GM20000 (cell line): ENCODE measurements at regions not wholly inside any gene's neighbourhood (a gene's known extent, or its start where the extent isn't known, plus 50 kb on each side); places are given as distances from the start of the nearest gene placed in this dataset.

ENCODE experiments used
- DNase-seq: peaks from one replicate; pipeline ENCODE4 v3.0.0; 2012; ENCODE audit warnings: low spot score
- TF ChIP-seq, protein P1 (sequence below): IDR thresholded peaks from 2 replicates; pipeline ENCODE4 v1.5.1; 2012; ENCODE audit warnings: mild to moderate bottlenecking, control low read depth; ENCODE audit errors: extremely low read depth, missing control alignments

GRCh38 chr5:20486826-20487225 is 498.8 kb upstream of the CDH18 start:
- no peak for DNase-seq
- TF ChIP-seq, protein P1, sequence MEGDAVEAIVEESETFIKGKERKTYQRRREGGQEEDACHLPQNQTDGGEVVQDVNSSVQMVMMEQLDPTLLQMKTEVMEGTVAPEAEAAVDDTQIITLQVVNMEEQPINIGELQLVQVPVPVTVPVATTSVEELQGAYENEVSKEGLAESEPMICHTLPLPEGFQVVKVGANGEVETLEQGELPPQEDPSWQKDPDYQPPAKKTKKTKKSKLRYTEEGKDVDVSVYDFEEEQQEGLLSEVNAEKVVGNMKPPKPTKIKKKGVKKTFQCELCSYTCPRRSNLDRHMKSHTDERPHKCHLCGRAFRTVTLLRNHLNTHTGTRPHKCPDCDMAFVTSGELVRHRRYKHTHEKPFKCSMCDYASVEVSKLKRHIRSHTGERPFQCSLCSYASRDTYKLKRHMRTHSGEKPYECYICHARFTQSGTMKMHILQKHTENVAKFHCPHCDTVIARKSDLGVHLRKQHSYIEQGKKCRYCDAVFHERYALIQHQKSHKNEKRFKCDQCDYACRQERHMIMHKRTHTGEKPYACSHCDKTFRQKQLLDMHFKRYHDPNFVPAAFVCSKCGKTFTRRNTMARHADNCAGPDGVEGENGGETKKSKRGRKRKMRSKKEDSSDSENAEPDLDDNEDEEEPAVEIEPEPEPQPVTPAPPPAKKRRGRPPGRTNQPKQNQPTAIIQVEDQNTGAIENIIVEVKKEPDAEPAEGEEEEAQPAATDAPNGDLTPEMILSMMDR: no peak

GRCh38 chr5:20476016-20476415 is 488.0 kb upstream of the CDH18 start:
- TF ChIP-seq, protein P1: no peak

GRCh38 chr5:20470997-20471396 is 483.0 kb upstream of the CDH18 start:
- TF ChIP-seq, protein P1: no peak
- peak; percentile 2 for DNase-seq

More at GRCh38 chr5:20476016-20476415, 488.0 kb upstream of the CDH18 start:
- no peak for DNase-seq

- TF ChIP-seq, protein P1: no peak
- DNase-seq: no peak
Measured at GRCh38 chr5:20469792-20470191, 481.8 kb upstream of the CDH18 start.

DNA sequence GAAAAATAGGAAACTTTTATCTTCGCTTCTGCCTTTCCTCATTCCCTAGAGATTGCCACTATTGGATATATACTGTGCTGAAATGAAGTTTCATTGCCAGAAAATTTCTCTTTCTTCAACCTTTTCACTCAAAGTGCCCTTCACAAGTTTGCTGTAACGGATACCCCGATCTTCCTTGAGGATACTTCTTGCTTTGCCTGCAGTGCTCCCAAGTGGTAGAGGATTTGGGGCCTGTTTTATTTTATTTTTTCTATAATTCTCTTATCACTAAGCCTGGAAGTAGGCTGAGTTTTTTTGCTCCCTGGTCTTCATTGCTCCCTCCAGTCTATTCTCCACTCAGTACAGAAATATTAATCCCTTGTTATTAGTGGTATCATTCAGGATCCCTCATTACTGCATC is 481.4 kb upstream of the CDH18 start:
- TF ChIP-seq, protein P1: no peak
- no peak for DNase-seq

DNA sequence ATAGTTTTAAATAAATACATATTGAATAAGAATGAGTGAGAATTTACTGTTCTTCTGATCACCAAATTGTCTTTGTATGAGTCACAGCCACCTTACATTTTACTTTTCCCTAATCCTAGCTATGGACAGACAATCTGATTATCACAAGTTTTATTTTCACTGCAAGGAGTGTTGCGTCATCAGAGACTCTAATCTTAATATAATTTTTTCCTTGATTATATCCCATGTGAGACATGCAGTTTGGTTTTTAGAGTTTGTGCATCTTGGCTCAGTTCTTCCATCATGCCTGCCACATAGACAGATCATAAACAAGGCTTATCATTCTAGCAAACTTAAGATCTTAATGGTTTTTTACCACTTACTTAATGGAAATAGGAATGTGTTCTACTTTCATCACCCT is 478.5 kb upstream of the CDH18 start:
- no peak for DNase-seq
- TF ChIP-seq, protein P1: no peak

- TF ChIP-seq, protein P1: no peak
- no peak for DNase-seq
Measured at GRCh38 chr5:20463206-20463605, 475.2 kb upstream of the CDH18 start.
